SU-DHL-6 (cell line): ENCODE measurements at regions not wholly inside any gene's neighbourhood (a gene's known extent, or its start where the extent isn't known, plus 50 kb on each side); places are given as distances from the start of the nearest gene placed in this dataset.

Source experiments
- EZH2phosphoT487 ChIP-seq: fragments of 200-600 bp; sonication (generic), shearing (Covaris generic); conservative IDR thresholded peaks from 2 replicates; pipeline ENCODE4 v1.6.1; 2018; ENCODE audit warnings: mild to moderate bottlenecking, antibody characterized with exemption, low read length, moderate library complexity, mixed read lengths
- TF ChIP-seq, protein P1 (sequence below): fragments of 200-600 bp; sonication (generic); IDR thresholded peaks from one replicate; pipeline ENCODE4 v1.5.1; 2017; ENCODE audit warnings: antibody characterized with exemption, mild to moderate bottlenecking, low read length, moderate library complexity; ENCODE audit not compliant: insufficient read depth, poor library complexity, severe bottlenecking

DNA sequence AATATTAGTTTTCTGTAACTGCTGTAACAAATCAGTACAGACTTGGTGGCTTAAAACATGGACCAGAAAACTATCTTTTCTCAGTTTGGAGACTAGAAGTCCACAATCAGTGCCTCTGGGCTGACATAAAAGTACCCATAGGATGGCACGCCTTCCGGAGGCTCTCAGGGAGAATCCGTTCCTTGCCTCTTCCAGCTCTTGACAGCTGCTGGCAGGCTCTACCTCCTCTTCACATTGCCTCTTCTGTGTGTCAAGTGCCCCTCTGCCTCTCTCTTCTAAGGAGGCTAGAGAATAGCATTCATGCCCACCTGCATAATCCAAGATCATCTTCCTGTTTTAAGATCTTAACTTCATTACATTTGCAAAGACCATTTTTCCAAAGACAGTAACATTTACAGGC lies 1194.2 kb downstream of the EFNB2 start:
- TF ChIP-seq, protein P1, sequence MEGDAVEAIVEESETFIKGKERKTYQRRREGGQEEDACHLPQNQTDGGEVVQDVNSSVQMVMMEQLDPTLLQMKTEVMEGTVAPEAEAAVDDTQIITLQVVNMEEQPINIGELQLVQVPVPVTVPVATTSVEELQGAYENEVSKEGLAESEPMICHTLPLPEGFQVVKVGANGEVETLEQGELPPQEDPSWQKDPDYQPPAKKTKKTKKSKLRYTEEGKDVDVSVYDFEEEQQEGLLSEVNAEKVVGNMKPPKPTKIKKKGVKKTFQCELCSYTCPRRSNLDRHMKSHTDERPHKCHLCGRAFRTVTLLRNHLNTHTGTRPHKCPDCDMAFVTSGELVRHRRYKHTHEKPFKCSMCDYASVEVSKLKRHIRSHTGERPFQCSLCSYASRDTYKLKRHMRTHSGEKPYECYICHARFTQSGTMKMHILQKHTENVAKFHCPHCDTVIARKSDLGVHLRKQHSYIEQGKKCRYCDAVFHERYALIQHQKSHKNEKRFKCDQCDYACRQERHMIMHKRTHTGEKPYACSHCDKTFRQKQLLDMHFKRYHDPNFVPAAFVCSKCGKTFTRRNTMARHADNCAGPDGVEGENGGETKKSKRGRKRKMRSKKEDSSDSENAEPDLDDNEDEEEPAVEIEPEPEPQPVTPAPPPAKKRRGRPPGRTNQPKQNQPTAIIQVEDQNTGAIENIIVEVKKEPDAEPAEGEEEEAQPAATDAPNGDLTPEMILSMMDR: no peak
- no peak for TF ChIP-seq EZH2phosphoT487
